Stimulated activated CD4-positive, alpha-beta T cell treated with anti-CD3 and anti-CD28 coated beads, Interleukin-1b, Interleukin-23, amount 100 ng/mL, for 1 hour (primary cell): ENCODE measurements at regions not wholly inside any gene's neighbourhood (a gene's known extent, or its start where the extent isn't known, plus 50 kb on each side); places are given as distances from the start of the nearest gene placed in this dataset.
"Not testable (repeated sequence)": the region's sequence is repeated elsewhere in the genome, so short reads cannot be mapped to it uniquely, and the experiment has no call there.

ENCODE experiments used
- DNase-seq, 2 donors: peaks; one replicate each; pipeline ENCODE4 v3.0.0-alpha.2; 2020; ENCODE audit warnings: low read depth in 2 of 2

DNA sequence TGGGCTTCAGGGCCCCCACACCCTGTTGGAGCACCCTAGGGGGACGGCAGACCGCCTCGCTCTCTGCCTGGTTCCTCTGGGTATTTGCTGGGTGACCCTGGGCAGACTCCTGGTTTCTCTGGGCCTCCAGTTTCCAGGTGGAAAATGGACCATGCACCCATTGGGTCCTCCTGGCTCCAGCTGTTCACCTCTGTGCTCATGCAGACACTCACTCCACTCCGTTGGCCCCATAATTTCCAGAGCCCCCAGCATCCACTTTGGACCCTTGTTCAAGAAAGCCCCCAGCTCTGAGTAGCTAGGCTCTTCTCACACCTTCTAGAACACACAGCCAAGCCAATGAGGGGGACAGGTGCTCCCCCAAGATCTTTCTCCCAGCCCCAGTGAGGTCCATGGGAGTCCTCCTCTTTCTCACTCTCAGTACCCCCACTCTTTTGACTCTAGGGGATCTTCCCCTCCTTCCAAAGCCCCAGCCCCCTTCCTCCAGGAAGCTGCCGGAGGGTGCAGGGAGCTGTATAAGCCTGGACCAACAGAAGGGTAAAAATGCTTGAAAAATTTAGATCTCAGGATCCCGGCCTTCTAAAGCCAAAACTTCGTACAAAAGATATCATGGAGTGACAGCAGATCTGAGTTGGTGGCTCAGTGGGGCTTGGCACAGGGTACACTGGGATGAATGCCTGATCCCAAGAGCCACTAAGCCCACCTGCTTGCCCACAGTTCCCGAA lies 174.8 kb upstream of the RTL1 start:
- DNase-seq = no peak

GRCh38 chr14:101078892-101079221 lies 175.3 kb upstream of the RTL1 start:
- no peak for DNase-seq

- DNase-seq = no peak
These were observed 177.5 kb upstream of the RTL1 start for GRCh38 chr14:101080922-101081593.

GRCh38 chr14:101082036-101082435 lies 178.5 kb upstream of the RTL1 start:
- no peak for DNase-seq

- DNase-seq = no peak
These were observed 179.2 kb upstream of the RTL1 start for GRCh38 chr14:101082436-101083384.

- DNase-seq = no peak
These were observed 180.3 kb upstream of the RTL1 start for GRCh38 chr14:101083564-101084435.

DNA sequence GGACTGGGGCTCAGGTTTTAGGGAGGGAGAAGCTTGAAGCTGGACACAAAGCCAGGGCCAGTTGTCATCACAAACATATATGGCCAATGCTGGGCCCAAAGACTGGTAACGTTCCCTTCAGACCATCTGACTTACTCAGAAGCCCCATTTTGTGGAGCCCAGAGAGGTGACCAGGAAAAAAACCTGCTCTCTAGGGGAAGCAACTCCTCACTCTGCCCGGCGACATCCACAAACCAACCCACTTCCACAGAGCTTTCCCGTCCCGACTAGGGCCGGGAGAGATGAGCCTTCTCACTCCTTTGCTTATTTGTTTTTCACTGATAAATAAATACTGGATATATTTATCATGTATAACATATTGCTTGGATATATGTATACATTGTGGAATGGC lies 180.9 kb upstream of the RTL1 start:
- no peak for DNase-seq

DNA sequence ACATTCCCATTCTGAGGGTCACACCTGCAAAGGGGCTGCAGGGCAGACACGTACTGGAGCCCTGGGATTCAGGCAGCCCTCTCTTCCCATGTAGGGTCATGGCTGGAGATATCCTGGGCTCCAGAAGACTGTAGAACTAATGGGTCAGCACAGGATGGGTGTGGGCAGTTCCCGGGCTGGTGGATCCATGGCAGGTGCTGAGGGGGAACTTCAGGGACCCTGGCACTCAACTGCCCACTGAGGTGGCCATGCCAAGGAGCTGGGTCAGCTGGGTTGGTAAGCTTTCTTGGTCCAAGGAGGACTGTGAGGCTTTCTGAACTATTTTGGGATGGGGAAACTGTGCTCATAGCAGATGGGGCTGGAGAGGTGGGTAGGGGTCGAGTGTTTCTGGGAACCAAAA lies 183.4 kb upstream of the RTL1 start:
- DNase-seq = no peak

DNA sequence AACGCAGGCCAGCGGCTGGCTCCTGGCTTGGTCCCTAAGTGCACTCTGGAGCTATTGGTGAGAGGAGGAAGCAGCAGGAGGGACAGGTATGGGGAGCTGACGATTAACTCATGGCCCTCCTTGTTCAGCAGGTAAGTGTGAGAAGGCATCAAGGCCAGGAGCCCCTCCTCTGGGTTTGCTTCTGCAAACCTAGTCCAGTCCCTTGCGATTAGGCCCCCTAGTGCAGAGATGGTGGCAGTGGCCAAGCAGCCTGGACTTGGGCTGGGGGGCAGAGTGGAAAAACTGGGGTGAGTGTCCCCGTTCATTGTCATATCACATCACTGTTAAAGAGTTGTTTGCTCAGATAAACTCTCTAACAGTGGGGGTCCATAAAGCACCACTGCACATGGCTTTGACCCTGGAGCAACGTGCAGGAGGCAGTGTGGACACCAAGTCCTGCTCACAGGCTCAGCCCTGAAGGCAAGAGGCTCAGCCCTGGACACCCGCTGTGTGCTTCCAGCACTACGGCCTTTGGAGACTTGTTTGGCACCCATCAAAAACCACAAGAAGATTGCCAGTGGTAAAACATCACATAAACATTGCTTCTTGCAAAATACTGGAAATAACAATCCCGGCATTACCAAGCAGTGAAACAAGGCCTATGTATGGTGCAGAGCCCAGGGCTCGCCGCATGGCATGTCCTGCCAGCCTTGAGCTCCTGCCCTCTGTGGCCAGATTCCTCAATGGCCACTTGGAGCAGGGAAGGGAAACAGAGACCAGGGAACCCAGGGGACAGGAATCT lies 184.3 kb upstream of the RTL1 start:
- no peak for DNase-seq

- DNase-seq = no peak
These were observed 184.8 kb upstream of the RTL1 start for GRCh38 chr14:101088395-101088667.

GRCh38 chr14:101088714-101089113 lies 185.2 kb upstream of the RTL1 start:
- DNase-seq = no peak

DNA sequence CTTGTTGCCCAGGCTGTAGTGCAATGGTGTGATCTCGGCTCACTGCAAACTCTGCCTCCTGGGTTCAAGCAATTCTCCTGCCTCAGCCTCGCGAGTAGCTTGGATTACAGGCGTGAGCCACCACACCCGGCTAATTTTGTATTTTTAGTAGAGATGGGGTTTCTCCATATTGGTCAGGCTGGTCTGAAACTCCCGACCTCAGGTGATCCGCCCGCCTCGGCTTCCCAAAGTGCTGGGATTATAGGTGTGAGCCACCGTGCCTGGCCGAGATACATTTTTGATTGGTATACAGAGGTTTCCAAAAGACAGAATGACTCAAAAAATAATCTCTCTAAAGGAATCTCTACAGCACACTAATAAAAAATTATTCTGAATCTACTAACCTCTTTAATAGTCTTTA lies 187.0 kb upstream of the RTL1 start:
- DNase-seq = not testable (repeated sequence)

DNA sequence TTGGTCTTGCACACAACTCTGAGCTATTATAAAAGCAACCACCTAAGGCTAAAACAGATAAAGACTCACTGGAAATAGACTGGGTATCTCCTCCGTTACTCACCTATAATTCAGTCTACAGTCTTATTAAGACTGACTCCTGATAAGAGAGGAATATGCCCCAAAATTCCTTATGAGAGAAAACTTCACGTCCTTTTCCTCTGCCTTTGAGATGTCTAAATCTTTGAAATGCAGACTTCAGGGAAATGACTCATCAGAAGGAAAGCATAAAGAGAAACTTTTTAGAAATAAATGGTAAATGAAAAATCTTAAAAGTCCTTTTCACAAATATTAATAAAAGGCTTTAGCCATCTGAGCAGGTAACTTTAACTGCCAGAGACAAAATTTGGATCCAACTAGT lies 187.5 kb upstream of the RTL1 start:
- no peak for DNase-seq

GRCh38 chr14:101094916-101095315 lies 191.4 kb upstream of the RTL1 start:
- DNase-seq = not testable (repeated sequence)

DNA sequence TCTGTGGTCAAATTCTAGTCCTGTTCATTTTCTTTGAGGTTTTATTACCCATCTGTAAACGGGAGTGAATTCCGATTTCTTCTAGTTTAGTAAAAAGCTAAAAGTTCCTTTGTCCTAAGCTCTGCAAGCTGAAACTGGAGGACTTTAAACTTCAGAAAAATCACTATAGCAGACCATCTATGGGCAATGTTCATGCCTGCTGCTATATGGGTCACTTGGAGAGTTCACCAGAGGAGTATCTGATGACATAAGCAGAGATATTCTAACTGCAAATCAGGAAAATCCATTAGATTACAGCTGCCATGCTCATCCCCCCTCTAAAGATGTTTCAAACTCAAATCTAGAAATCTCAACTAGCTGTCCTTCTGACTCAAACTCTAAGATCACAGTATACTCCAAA lies 193.0 kb upstream of the RTL1 start:
- no peak for DNase-seq

GRCh38 chr14:101097109-101097793 lies 193.7 kb upstream of the RTL1 start:
- DNase-seq = no peak

DNA sequence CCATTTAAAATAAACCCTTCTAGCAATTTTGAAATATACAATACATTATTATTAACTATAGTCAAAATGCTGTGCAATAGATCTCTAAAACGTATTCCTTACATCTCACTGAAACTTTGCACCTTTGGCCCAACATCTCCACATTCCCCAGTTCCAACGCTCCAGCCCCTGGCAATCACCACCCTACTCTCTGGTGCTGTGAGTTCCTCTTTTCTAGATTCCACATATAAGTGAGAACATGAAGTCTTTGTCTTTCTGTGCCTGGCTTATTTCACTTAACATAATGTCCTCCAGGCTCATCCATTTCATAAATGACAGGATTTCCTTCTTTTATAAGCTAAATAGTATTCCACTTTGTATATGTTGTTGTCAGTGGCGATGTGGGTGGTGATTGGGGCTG lies 194.7 kb upstream of the RTL1 start:
- no peak for DNase-seq

GRCh38 chr14:101098641-101099040 lies 195.1 kb upstream of the RTL1 start:
- no peak for DNase-seq

GRCh38 chr14:101101456-101102056 lies 198.0 kb upstream of the RTL1 start:
- no peak for DNase-seq

GRCh38 chr14:101102875-101103274 lies 199.4 kb upstream of the RTL1 start:
- DNase-seq = no peak
